NK-92 treated with Interleukin-12 subunit alpha and Interleukin-12 subunit beta, amount 100 ng/mL, for 24 hours (cell line): ENCODE measurements at regions not wholly inside any gene's neighbourhood (a gene's known extent, or its start where the extent isn't known, plus 50 kb on each side); places are given as distances from the start of the nearest gene placed in this dataset.

Experiments
- DNase-seq: peaks from one replicate; lab custom pipeline; 2025; lab: John Stamatoyannopoulos, UW

DNA sequence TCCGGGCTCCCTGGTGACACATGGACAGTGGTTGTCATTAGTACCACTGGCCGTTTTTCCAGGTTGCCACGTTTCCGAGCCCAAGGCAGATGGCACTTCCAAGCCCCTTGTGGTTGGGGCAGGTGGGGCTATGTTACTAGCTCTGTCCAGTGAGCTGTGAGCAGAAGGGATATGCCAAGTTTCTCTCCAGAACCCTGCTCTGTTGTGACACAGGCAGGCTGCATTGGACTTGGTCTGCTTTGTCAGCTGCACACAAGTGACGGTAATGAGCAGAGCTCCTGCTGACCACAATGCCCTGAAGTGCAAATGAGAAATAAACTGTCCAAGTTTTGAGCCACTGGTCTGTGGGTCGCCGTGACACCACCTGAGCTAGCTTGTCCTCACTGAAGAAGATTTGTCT lies 118.8 kb downstream of the GYPC start:
- no peak for DNase-seq

DNA sequence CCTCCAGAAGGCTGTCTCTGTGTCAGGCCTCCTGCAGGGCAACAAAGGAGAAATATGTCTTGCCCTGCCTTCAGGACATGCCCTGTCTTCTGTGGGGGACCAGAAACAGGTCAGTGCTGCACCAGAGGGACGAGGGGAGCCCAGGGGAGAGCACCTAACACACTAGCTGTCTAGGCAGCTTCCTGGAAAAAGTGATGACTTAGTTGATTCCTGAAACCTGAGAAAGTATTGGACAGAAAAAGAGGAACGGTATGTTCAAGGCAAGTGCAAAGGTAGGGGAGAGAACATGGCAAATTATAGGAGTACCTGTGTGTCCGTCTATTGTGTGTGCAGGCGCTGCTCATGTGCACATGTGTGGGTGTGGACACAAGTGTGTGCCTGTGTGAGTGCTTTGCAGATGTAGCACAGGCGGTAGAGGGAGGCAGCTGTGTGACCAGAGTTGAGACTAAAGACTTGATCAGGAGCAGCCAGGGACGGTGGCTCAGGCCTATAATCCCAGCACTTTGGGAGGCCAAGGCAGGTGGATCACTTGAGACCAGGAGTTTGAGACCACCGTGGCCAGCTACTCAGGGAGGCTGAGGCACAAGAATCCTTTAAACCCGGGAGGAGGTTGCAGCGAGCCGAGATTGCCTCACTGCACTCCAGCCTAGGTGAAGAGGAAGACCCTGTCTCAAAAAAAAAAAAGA lies 119.5 kb downstream of the GYPC start:
- no peak for DNase-seq

- no peak for DNase-seq
Measured at GRCh38 chr2:126776255-126776654, 120.3 kb downstream of the GYPC start.

DNA sequence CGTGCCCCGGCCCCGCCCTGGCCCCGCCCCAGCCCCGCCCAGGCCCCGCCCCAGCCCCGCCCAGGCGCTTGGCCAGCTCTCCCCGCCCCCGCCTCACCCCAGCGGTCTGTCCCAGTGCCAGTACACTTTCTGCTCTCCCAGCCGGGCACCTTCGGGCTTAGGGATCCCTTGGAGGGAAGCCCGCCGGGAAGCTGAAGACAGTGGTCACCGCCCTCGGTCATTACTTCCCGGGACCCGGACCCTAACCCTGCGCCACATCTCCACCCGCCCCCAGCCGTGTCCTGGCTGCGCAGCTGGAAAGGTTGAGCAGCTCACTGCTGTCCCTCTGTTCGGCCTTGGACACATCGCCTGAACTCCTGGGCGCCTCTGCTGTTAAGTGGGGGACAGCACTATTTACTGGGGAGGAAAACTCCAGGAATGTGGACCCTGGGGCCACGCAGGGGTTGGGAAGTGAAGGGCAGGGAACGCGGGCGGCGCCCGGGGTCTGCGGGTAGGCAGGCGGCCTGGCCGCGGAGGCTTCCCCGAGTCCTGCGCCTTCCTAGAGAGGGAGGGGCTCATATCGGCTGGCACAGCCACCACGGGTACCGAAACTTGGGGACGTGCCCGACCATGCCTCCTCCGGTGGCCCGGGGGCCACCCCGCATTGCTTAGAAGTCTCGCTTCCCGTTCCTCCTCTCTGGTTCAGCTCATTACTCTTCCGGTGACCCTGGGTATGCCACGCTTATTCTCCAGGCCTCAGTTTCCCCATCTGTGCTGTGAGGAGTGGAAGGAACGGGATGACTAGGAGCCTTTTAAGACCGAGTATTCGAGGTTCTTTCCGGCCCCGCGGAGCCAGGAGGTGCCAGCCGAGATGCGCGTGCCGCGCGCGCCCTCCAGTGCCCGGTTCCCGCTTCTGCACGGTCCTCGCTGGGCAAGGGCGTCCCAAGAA lies 121.0 kb downstream of the GYPC start:
- DNase-seq, result peak; percentile 37

GRCh38 chr2:126777620-126777978 lies 121.1 kb upstream of the TEX51 start:
- no peak for DNase-seq

DNA sequence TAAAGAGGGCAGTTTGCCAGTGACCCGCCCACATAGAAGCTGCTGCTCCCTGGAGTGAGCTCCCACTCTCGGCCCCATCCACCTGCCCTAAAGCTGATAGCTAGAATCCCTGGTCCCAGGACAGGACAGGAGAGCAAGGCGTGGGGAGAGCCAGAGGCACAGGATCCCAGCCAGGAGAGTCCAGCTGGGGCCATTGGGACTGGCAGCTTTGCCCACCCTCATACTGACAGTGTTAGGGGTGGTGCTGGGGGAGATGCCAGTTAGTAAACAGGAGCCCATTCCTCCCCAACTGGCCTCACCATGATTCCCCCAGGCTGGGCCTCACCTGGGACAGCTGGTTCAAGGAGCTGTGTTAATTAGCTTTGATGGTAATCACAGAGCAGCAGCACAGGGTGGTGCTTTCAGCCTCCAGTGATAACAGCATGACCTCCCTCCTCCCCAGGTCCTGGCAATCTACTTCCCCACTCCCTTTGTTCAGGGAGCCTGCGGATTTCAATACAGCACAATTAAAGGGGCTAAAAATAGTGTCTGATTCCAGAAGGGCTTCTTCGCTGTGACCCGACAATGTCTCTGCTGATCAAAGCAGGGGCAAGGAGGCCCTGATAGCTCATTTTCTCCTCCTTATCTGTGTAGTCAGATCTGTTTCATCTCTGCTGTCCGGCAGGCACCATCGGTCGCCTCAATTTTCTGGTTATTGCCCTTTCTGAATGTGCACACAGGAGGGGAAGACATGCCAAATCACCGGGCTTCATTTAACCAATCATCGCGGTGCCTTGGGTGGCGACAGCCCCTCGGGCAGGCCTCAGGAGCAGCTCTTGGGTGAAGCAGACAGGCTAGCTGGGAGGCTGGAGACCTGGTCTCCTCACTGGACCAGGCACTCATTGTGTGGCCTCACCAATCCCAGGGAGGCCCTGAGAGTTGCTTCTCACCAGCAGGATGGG lies 119.9 kb upstream of the TEX51 start:
- DNase-seq, result no peak

DNA sequence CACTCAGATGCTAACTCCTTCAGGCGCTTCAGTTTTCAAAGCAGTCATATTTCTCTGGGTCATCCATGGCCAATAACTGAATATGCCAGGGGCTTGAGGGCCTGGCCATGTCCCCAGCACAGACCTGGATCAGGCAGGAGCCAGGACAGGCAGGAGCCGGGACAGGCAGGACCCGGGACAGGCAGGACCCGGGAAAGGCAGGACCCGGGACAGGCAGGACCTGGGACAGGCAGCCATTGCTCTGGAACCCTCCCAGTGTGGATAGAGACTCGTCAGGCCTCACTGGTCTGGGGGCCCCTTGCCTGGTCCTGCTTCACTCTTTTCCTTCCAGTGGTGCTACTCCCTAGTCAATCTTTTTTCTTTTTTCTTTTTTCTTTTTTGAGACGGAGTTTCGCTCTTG lies 117.5 kb upstream of the TEX51 start:
- no peak for DNase-seq

DNA sequence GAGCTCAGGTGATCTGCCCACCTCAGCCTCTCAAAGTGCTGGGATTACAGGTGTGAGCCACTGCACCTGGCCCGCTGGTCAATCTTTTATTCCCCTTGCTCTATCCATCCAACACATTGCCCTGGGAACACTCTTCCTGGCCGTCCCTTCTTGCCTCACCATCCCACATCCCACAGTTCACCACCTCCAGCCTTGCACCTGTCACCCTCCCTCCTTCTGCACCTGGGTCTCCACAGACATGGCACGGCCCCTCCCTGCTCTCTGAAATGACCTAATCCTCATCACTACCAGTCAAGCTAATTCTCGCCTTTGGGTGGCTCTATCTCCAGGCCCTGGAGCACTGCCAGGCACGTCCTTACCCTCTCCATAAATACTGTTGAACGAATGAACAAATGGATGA lies 116.9 kb upstream of the TEX51 start:
- DNase-seq, result no peak

DNA sequence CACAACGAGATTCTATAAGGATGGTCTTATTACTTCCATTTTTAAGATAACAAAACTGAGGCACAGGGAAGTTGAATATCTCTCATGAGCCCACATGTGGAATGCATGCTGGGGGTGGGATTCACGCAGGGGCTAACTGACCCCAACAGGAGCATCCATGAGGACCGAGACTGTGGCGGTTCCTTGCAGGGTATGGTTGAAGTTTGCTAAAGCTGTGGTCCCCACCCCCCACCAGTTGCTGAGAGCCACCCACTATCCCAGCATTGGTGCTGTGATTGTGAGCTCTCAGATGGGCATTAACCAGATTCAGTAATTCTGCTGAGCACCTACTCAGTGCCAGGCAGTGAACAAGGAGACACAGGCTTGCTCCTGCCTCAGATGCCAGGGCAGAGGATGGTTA lies 116.0 kb upstream of the TEX51 start:
- DNase-seq, result no peak

GRCh38 chr2:126783341-126783740 lies 115.3 kb upstream of the TEX51 start:
- DNase-seq, result no peak

- DNase-seq, result no peak
Measured at GRCh38 chr2:126784045-126784444, 114.6 kb upstream of the TEX51 start.

- no peak for DNase-seq
Measured at GRCh38 chr2:126784621-126785020, 114.1 kb upstream of the TEX51 start.

GRCh38 chr2:126785236-126785635 lies 113.5 kb upstream of the TEX51 start:
- no peak for DNase-seq

- no peak for DNase-seq
Measured at GRCh38 chr2:126785862-126786261, 112.8 kb upstream of the TEX51 start.

DNA sequence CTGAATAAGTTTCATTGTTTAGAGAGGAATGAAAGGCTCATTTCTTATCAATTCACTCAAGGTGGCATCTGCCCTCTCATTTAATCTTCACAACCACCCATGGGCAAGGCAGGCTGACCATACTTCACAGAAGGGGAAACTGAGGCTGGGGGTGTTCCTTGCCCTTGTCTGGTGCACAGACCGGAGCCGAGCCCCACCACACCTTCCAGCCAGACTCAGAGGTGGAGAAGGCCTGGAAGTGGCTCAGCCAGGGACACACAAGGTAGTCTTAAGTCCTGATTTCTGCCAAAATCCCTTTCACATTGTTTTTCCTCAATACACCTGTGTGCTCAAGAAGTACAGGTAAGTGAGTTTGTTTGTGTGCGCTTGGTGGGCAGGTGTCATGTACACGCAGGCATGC lies 111.9 kb upstream of the TEX51 start:
- no peak for DNase-seq

GRCh38 chr2:126787289-126787688 lies 111.4 kb upstream of the TEX51 start:
- no peak for DNase-seq

GRCh38 chr2:126788113-126788512 lies 110.6 kb upstream of the TEX51 start:
- DNase-seq, result no peak

GRCh38 chr2:126788652-126789051 lies 110.0 kb upstream of the TEX51 start:
- DNase-seq, result no peak

- DNase-seq, result no peak
Measured at GRCh38 chr2:126790987-126791780, 107.5 kb upstream of the TEX51 start.

GRCh38 chr2:126792186-126792585 lies 106.5 kb upstream of the TEX51 start:
- no peak for DNase-seq

DNA sequence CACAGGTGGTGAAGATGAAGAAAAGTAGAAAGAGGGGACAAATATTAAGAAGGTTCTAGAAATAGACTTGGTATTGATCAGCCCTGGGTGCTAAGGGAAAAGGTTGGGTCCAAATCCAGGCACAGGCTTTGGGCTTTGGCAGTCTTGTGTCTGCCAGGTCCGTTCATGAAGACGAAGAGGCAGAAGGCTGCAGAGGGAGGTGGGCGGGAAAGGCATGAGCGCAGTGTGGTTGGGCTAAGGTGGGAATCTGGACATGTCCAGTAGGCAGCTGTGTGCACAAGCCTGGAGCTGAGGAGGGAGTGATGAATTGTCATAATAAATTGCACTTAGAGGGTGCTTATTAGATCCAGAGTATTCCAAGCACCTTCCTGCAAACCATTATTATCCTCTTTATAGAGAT lies 105.7 kb upstream of the TEX51 start:
- no peak for DNase-seq
